ENCODE measurements at regions not wholly inside any gene's neighbourhood (a gene's known extent, or its start where the extent isn't known, plus 50 kb on each side); places are given as distances from the start of the nearest gene placed in this dataset.

GRCh38 chr11:134556186-134556585 lies 144.1 kb upstream of the B3GAT1 start (continued):
- TF ChIP-seq ZBED4 (CRISPR knock-in tag; IDR thresholded peaks at IDR 0.05; ENCODE audit: borderline replicate concordance) (no peak), KLF16 (CRISPR knock-in tag; IDR thresholded peaks at IDR 0.05) (no peak), SMAD9 (CRISPR knock-in tag; IDR thresholded peaks at IDR 0.05) (no peak), MED1 (CRISPR knock-in tag; IDR thresholded peaks at IDR 0.05) (no peak), ZKSCAN5 (CRISPR knock-in tag; IDR thresholded peaks at IDR 0.05) (no peak), ZBTB21 (CRISPR knock-in tag; IDR thresholded peaks at IDR 0.05) (no peak), ZNF180 (CRISPR knock-in tag; IDR thresholded peaks at IDR 0.05; ENCODE audit: borderline replicate concordance, low read depth) (no peak), ELF1 (CRISPR knock-in tag; IDR thresholded peaks at IDR 0.05) (no peak)

- no peaks in the 10 kb centered on the region for H3K4me1 ChIP-seq (ENCODE audit: insufficient read depth, low read length)
- H3K27me3 ChIP-seq (ENCODE audit: control insufficient read depth in 1 of 2, insufficient read depth in 2 of 2, low read length in 2 of 2), result peaks cover 0 to 20% of the 10 kb centered on the region in 2 experiments; a peak in 2 of 5 replicates
- TF ChIP-seq DRAP1 (CRISPR knock-in tag; IDR thresholded peaks at IDR 0.05), result no peak
- TF ChIP-seq ZNF746 (CRISPR knock-in tag; IDR thresholded peaks at IDR 0.05), result no peak
- no peak for TF ChIP-seq ZSCAN29 (CRISPR knock-in tag; conservative IDR thresholded peaks at IDR 0.05)
- DNase-seq (ENCODE audit: low spot score), result no peak
- H3K79me2 ChIP-seq (ENCODE audit: insufficient read depth, low read length), result no peaks in the 10 kb centered on the region
- H3K9ac ChIP-seq (ENCODE audit: insufficient read depth, low read depth, low read length), result no peak overlapping the region
- in situ Hi-C loops (cut with HindIII; ENCODE audit: extremely low pct_ligation_motif_present, low pct_unique_long_range_greater_than_20kb) (no loop called here), intact Hi-C loops (cut with micrococcal nuclease; ENCODE audit: unreplicated experiment) (no loop called here)
- no peaks in the 10 kb centered on the region for H3K36me3 ChIP-seq (replicated peaks in 1 of 2; ENCODE audit: control insufficient read depth in 1 of 2, insufficient read depth in 2 of 2, low read length in 2 of 2)
- H4K20me1 ChIP-seq (ENCODE audit: insufficient read depth, low read length), result no peaks in the 10 kb centered on the region
- H2AFZ ChIP-seq (ENCODE audit: low read length), result no peak overlapping the region
- H3K4me3 ChIP-seq (replicated peaks in 1 of 3; ENCODE audit: insufficient read depth in 1 of 3, low read depth in 2 of 3, low read length in 3 of 3), result no peak overlapping the region
- 10% methylated on average over 7 of the region's 7 CpGs for WGBS (ENCODE audit: low lambda C conversion rate)
- no peak for FAIRE-seq
- no peak overlapping the region for H3K4me2 ChIP-seq (ENCODE audit: low read depth, low read length)
- H3K27ac ChIP-seq (ENCODE audit: extremely low read length, insufficient read depth, low read length), result no peak overlapping the region
- BruUV-seq (replicated peaks), result no TSS peak
- POLR2A ChIA-PET, result no interaction called here
- no peak for ATAC-seq
- no peaks in the 10 kb centered on the region for H3K9me3 ChIP-seq (ENCODE audit: low read length)
- CTCF ChIA-PET (ENCODE audit: low intra/inter-chr PET ratio, low total read pairs), result no interaction called here
Observed at GRCh38 chr11:134555510-134555909, 143.5 kb upstream of the B3GAT1 start.
